Epithelial cell of prostate (primary cell): ENCODE measurements at regions not wholly inside any gene's neighbourhood (a gene's known extent, or its start where the extent isn't known, plus 50 kb on each side); places are given as distances from the start of the nearest gene placed in this dataset.

Source experiments
- DNase-seq: peaks from one replicate; pipeline ENCODE4 v3.0.0-alpha.2; 2011; ENCODE audit warnings: low read depth, low spot score
- H3K27ac ChIP-seq: fragments of 450-650 bp; 2 replicates; pipeline ENCODE4 v1.5.1; 2017; ENCODE audit warnings: mild to moderate bottlenecking

GRCh38 chr22:49503896-49504521 lies 323.7 kb downstream of the BRD1 start:
- no peak overlapping the region for H3K27ac ChIP-seq
- DNase-seq = no peak

- no peak overlapping the region for H3K27ac ChIP-seq
- no peak for DNase-seq
Measured at GRCh38 chr22:49503321-49503720, 324.4 kb downstream of the BRD1 start.

GRCh38 chr22:49502126-49502826 lies 325.4 kb downstream of the BRD1 start:
- no peak overlapping the region for H3K27ac ChIP-seq
- DNase-seq = no peak

GRCh38 chr22:49500942-49501395 lies 326.7 kb downstream of the BRD1 start:
- H3K27ac ChIP-seq = no peak overlapping the region
- no peak for DNase-seq

- DNase-seq = no peak
- H3K27ac ChIP-seq = no peak overlapping the region
Measured at GRCh38 chr22:49500076-49500460, 327.6 kb downstream of the BRD1 start.

- no peak overlapping the region for H3K27ac ChIP-seq
- no peak for DNase-seq
Measured at GRCh38 chr22:49499433-49500075, 328.1 kb downstream of the BRD1 start.

GRCh38 chr22:49497266-49497665 lies 330.4 kb downstream of the BRD1 start:
- H3K27ac ChIP-seq = no peak overlapping the region
- DNase-seq = no peak

- no peak overlapping the region for H3K27ac ChIP-seq
Measured at GRCh38 chr22:49494555-49494954, 333.1 kb downstream of the BRD1 start.

GRCh38 chr22:49492741-49493251 lies 334.9 kb downstream of the BRD1 start:
- H3K27ac ChIP-seq = no peak overlapping the region
- no peak for DNase-seq

More at GRCh38 chr22:49494555-49494954, 333.1 kb downstream of the BRD1 start:
- no peak for DNase-seq

GRCh38 chr22:49492308-49492707 lies 335.4 kb downstream of the BRD1 start:
- no peak overlapping the region for H3K27ac ChIP-seq
- DNase-seq = no peak

- H3K27ac ChIP-seq = no peak overlapping the region
- DNase-seq = no peak
Measured at GRCh38 chr22:49491726-49492125, 335.9 kb downstream of the BRD1 start.

GRCh38 chr22:49491221-49491635 lies 336.4 kb downstream of the BRD1 start:
- DNase-seq = no peak
- H3K27ac ChIP-seq = no peak overlapping the region

GRCh38 chr22:49490692-49491091 lies 337.0 kb downstream of the BRD1 start:
- no peak for DNase-seq

GRCh38 chr22:49489821-49490220 lies 337.9 kb downstream of the BRD1 start:
- no peak overlapping the region for H3K27ac ChIP-seq
- no peak for DNase-seq

More at GRCh38 chr22:49490692-49491091, 337.0 kb downstream of the BRD1 start:
- no peak overlapping the region for H3K27ac ChIP-seq

- H3K27ac ChIP-seq = no peak overlapping the region
- no peak for DNase-seq
Measured at GRCh38 chr22:49488943-49489342, 338.7 kb downstream of the BRD1 start.

GRCh38 chr22:49487950-49488349 lies 339.7 kb downstream of the BRD1 start:
- no peak for DNase-seq
- H3K27ac ChIP-seq = no peak overlapping the region

- no peak for DNase-seq
- H3K27ac ChIP-seq = no peak overlapping the region
Measured at GRCh38 chr22:49486225-49486624, 341.4 kb downstream of the BRD1 start.

GRCh38 chr22:49483946-49484345 lies 343.7 kb downstream of the BRD1 start:
- DNase-seq = no peak
- H3K27ac ChIP-seq = no peak overlapping the region

- H3K27ac ChIP-seq = no peak overlapping the region
- DNase-seq = no peak
Measured at GRCh38 chr22:49483281-49483870, 344.3 kb downstream of the BRD1 start.

- no peak for DNase-seq
- no peak overlapping the region for H3K27ac ChIP-seq
Measured at GRCh38 chr22:49482811-49483210, 344.9 kb downstream of the BRD1 start.
